IPS-18c (cell line): ENCODE measurements at regions not wholly inside any gene's neighbourhood (a gene's known extent, or its start where the extent isn't known, plus 50 kb on each side); places are given as distances from the start of the nearest gene placed in this dataset.

Experiments
- H3K4me3 ChIP-seq: 2 replicates; pipeline ENCODE4 v1.7.0; 2013; ENCODE audit warnings: low read depth, mild to moderate bottlenecking, low read length, moderate library complexity; ENCODE audit not compliant: insufficient read depth
- H3K9me3 ChIP-seq: one replicate; pipeline ENCODE4 v1.6.1; 2013; ENCODE audit warnings: mild to moderate bottlenecking, low read length, moderate library complexity; ENCODE audit not compliant: control insufficient read depth, insufficient read depth

- Histone ChIP-seq H3K9me3 (peaks cover 2% of the 10 kb centered on the region), H3K4me3 (no peak overlapping the region)
These were observed 274.0 kb downstream of the MAFB start for GRCh38 chr20:40414843-40415615.

DNA sequence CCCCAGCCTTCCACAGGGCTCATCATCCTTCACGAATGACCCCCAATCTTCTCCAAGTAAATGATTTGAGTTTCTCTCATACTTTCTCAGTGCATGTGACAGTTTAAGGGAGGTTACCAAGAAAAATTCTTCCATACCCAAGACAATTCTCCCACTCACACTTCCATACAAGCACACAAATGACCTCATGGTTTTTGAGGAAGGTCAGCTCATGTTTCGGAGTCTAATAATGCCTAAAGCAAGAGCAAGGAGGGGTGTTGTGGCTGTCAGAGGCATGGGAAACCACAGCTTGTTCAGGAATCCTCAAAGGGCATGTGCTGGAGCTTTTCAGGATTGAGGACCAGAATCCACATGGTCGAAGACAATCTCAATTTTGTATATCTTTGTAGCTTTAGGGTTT lies 279.0 kb downstream of the MAFB start:
- Histone ChIP-seq H3K9me3 (no peaks in the 10 kb centered on the region), H3K4me3 (no peak overlapping the region)

- Histone ChIP-seq H3K4me3 (no peak overlapping the region), H3K9me3 (no peaks in the 10 kb centered on the region)
These were observed 291.6 kb downstream of the MAFB start for GRCh38 chr20:40397467-40397866.

DNA sequence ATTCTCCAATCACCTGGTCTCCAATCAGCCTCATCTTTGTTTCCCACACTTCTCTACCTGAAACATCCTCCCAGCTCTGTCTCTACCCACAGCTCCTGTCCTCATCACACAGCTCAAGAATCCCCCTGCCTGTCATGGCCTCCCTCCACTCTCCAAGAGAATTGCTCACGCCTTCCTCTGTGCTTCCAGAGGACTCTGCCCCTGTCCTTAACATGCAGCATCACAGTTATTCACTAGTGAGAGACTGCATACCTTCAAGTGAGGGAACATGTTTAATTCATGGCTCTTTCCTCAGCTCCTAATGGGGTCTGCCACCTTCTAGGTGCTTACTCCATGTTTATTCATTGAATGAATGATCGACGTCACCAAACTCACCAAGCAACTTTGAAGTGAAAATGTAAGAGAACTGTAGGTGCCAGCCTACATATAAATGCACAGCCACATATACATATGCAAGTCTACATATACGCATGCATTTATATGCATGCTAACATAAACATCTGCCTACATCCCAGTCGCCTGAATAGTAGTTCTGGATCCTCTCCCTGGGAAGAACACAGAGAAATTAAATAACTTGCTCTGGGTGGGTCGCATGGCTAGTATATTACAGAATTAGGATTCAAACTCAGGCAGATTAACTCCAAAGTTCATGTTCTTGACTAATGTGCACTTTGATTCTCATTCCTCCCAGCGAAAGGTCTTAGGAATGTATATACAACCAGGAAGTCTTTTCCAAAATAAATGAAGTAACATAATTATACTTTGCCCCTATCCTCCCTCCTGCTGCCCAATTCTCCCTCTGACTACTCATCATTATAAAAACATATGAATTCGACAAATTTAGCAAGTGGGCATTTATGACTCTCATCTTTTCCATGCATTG lies 295.6 kb downstream of the MAFB start:
- Histone ChIP-seq H3K4me3 (no peak overlapping the region), H3K9me3 (no peaks in the 10 kb centered on the region)

GRCh38 chr20:40390654-40391053 lies 298.4 kb downstream of the MAFB start:
- Histone ChIP-seq H3K4me3 (no peak overlapping the region), H3K9me3 (no peaks in the 10 kb centered on the region)

DNA sequence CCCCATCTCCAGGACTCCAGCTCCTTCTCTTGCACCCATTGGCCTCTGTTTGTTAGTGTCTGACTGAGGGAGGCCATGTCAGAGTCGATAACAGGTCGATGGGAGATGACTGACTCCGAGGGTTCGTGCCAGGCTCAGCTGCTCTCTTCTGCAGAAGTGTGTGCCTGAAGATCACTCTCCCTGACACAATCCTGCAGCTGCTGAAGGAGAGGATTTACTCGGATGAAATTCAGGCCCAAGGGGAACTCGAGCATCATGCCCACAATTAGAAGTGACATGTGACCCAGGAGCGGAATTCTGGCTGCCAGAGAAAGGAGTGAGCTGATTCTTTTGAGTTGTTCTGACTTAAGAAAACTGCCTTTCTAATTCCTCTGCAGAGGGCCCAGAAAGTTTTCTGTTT lies 318.2 kb downstream of the MAFB start:
- H3K4me3 ChIP-seq = no peak overlapping the region
- H3K9me3 ChIP-seq = no peaks in the 10 kb centered on the region

DNA sequence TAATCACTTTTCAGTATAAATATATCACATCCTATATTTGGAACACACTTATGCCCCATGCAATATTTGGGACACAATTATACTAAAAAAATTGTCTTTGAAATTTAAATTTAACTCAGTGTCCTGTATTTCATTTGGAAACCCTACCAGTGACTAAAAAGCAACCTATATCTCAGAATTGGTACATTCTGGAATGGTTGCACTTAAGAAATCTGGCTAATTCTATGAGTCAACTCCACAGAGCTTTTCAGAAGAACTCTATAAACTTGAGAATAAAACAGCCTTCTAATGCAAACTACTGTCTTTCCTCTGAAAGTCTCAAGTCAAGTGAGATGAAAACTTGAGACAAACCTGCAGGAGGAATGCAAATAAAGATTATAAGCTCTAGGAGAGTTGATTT lies 320.2 kb downstream of the MAFB start:
- peaks cover 2% of the 10 kb centered on the region for H3K9me3 ChIP-seq
- H3K4me3 ChIP-seq = no peak overlapping the region

DNA sequence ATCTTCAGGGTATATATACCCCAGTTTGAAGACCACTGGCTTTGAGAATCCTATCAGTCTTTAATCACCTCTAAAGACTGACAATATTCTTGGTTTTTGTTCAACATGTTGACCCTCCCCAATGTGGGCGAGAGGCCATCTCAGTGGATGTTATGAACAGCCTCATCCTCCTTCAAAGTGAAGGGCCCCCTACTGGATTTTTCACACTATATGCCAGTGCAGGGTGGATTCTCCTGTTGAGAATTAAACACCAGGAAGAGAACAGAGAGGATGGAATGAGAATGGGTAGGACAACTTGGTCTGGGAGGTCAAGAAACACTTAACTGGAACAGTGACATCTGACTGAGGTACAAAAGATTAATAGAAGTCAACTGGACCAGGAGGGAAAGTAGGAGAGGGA lies 327.1 kb downstream of the MAFB start:
- peaks cover 2% of the 10 kb centered on the region for H3K9me3 ChIP-seq

GRCh38 chr20:40359131-40359912 lies 329.7 kb downstream of the MAFB start:
- no peak overlapping the region for H3K4me3 ChIP-seq
- peaks cover 2% of the 10 kb centered on the region for H3K9me3 ChIP-seq

More for the DNA sequence above, 327.1 kb downstream of the MAFB start:
- H3K4me3 ChIP-seq = no peak overlapping the region

GRCh38 chr20:40354880-40355279 lies 334.2 kb downstream of the MAFB start:
- H3K4me3 ChIP-seq = no peak overlapping the region
- no peaks in the 10 kb centered on the region for H3K9me3 ChIP-seq

GRCh38 chr20:40343390-40343789 lies 345.6 kb downstream of the MAFB start:
- H3K4me3 ChIP-seq = no peak overlapping the region
- H3K9me3 ChIP-seq = no peaks in the 10 kb centered on the region

DNA sequence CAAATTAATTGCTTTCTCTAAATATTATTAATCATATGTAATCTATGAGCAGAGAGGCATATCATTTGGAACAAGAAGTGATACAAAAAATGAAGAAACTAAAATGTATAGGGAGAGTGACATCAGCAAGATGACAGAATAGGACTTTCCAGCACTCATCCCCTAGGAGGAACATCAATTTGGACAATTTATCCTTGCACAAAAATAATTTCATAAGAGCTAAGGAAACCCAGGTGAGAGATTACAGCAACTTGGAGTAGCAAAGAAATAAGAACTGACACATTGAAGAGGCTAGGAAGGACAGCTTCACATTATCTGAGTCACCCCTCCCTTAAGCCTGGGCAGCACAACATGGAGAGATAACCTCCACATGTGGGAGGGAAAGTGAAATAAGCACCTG lies 347.5 kb downstream of the MAFB start:
- no peaks in the 10 kb centered on the region for H3K9me3 ChIP-seq

DNA sequence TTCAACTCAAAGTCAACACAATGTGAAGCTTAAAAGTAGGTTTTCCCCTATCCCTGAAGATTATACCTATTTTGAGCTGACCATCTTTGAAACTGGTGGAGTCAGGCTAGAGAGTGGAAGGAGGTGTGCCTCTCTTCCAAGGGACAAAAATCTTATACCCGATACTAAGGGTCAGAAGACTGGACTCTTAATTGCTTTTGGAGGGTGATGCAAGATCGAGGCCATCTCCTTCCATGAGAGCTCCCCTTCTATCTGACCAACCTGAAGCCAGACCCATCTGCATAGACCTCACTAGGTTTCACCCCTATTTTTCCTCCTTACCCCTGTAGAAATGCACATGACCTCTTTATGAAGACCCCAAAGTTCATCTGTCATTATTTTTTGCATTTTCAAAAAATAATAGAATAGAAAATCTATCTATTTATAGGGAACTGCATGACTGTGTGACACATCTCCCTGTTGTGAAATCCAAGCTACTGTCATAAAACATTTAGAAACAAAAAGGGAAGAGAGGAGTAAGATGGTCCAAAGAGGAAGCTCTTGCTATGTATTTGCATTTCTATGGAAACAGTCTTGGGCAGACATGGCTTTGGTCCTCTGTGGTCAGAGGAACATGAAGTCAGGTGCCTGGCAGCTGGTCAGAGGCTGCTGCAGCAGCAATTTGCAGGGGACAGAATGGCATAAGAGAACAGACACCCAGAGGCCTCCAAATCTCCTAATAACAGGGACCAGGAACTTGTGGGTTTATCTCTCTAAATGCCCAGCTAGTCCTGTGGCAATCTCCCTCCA lies 349.2 kb downstream of the MAFB start:
- Histone ChIP-seq H3K9me3 (no peaks in the 10 kb centered on the region), H3K4me3 (no peak overlapping the region)

More for the DNA sequence above, 347.5 kb downstream of the MAFB start:
- H3K4me3 ChIP-seq = no peak overlapping the region

DNA sequence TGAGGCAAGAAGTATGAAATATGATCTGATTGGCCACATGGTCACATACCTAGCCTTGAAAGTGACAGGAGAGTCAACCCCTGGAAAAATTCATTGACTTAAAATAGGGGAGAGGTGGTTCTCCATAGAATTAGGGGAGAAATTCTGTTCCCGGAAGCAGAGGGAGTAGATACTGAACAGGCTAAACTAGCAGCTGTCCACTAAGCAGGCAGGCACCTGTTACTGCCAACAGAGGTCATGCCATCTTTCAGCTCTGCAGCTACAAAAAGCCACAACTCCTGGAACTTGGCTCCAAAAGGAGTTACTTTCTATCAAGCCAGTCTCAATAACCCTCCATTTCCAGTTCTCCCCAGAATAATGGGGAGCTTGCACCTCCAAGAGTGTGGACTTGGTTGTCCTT lies 352.5 kb downstream of the MAFB start:
- Histone ChIP-seq H3K4me3 (no peak overlapping the region), H3K9me3 (no peaks in the 10 kb centered on the region)

DNA sequence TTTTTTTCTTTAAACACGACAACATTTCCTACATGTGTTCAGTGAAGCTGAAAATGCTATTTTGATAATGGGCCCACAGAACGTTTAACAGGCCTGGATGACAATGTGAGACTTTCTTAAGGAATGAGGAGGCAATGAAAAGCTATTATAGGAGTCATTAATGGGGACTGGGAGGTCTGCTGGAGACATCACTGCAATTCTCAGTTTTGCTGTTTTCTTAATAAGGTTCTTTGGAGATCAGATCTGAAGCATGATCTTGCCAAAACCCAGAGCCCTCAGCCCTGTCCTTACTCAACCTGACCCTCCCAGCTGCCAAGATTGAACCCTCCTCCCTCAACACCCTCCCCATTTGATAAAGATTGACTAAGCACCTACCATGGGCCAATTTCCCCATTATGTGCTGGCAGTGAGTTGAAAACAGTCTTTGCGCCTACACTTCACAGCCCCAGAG lies 353.1 kb downstream of the MAFB start:
- no peaks in the 10 kb centered on the region for H3K9me3 ChIP-seq
- no peak overlapping the region for H3K4me3 ChIP-seq

DNA sequence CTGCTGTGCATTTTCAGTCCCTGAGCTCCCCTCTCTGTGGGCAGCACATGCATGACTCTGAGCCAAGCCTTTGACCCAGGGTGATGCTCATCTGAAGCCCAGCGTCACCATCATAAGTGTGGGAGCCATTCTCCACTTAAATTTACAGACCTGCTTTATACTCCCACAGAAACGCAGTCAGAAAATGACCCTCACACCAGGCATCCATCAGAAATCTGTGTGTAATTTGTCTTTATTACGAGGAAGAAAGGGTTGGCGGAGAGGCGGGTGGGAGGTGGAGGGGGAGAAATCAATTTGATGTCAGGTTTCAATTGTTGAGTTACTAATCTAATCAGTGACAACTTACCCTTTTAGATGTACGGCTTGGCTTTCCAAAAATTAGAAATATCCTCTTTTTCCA lies 353.6 kb downstream of the MAFB start:
- Histone ChIP-seq H3K4me3 (no peak overlapping the region), H3K9me3 (no peaks in the 10 kb centered on the region)

- Histone ChIP-seq H3K9me3 (no peaks in the 10 kb centered on the region), H3K4me3 (no peak overlapping the region)
These were observed 355.4 kb downstream of the MAFB start for GRCh38 chr20:40333591-40333990.
